LNCaP clone FGC (cell line): ENCODE measurements at regions not wholly inside any gene's neighbourhood (a gene's known extent, or its start where the extent isn't known, plus 50 kb on each side); places are given as distances from the start of the nearest gene placed in this dataset.

Experiments
- DNase-seq: peaks from one replicate; pipeline ENCODE4 v3.0.0-alpha.2; 2011; ENCODE audit warnings: low read depth
- H3K4me3 ChIP-seq: 2 replicates; pipeline ENCODE4 v1.5.1; 2011; ENCODE audit warnings: mild to moderate bottlenecking, low read depth, low read length, control low read depth
- CTCF ChIP-seq: IDR thresholded peaks from 2 replicates; pipeline ENCODE4 v1.5.1; 2012; ENCODE audit warnings: mild to moderate bottlenecking; ENCODE audit not compliant: control insufficient read depth, insufficient read depth; ENCODE audit errors: extremely low read depth

GRCh38 chr17:77684803-77685798 lies 273.4 kb upstream of the TNRC6C start:
- TF ChIP-seq CTCF, result no peak
- no peak overlapping the region for H3K4me3 ChIP-seq
- no peak for DNase-seq

GRCh38 chr17:77685881-77686486 lies 272.5 kb upstream of the TNRC6C start:
- no peak overlapping the region for H3K4me3 ChIP-seq
- DNase-seq, result no peak
- no peak for TF ChIP-seq CTCF

DNA sequence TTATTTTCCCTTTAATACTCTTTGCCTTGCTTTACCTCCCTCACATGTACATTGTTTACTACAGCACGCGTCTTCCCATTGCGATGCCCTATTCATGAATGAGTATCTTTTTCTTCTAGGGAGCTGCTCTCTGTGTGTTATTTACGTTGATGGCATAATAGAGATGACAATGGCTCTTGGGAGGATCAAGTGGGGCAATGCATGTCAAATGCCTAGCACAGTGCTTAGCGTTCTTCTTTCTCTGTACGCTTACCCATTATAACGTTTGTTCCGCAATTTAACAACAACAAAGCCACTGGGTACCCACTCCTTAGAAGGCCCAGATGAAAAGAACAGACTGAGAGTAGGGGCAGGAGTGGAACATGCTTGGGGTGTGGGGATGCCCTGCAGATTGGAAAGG lies 271.6 kb upstream of the TNRC6C start:
- DNase-seq, result no peak
- no peak overlapping the region for H3K4me3 ChIP-seq
- no peak for TF ChIP-seq CTCF

- H3K4me3 ChIP-seq, result no peak overlapping the region
- no peak for DNase-seq
- no peak for TF ChIP-seq CTCF
Observed at GRCh38 chr17:77687417-77687816, 271.1 kb upstream of the TNRC6C start.

DNA sequence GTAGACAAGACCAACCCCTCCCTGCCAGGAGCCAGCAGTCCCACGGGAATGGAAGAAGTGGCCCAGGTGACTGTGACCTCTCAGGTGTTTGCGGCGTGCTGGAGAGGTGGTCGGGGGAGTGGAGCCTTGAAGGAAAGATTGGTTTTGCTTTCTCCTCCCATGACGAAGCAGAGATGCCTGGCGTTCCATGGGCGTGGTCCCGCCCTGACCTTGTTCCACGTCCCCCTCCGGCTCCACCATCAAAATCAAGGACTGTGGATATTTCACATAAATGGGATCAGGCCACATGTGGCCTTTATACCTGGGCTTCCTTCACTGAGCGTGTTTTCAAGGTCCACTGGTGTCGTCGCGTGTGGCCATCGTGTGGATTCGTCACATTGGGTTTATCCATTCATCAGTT lies 270.6 kb upstream of the TNRC6C start:
- TF ChIP-seq CTCF, result no peak
- no peak overlapping the region for H3K4me3 ChIP-seq
- DNase-seq, result no peak

DNA sequence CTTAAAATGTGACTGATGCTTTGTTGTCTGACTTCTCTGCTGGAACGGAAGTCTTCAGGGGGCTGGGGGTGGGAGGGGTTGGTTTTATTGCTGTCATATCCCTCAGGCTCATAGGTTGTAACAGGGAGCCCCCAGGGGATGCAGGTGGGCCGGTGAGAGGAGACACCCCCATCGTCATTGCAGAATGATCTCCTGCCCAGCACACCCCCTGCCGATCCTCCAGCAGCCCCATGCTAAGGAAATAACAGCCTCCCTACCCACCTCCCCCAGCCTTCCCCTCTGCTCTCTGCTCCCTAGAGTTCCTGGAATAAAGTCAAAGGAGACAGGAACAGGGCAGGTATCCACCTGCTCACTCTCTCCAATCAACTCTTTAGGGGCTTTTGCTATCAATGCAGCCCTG lies 270.1 kb upstream of the TNRC6C start:
- no peak for DNase-seq
- TF ChIP-seq CTCF, result no peak
- H3K4me3 ChIP-seq, result no peak overlapping the region
